B cell (primary cell): ENCODE measurements at regions not wholly inside any gene's neighbourhood (a gene's known extent, or its start where the extent isn't known, plus 50 kb on each side); places are given as distances from the start of the nearest gene placed in this dataset.

Experiments used
- ATAC-seq: fragments of 200-7000 bp; cut with Tn5 transposase; one replicate; pipeline ENCODE4 v1.10.0; 2021; ENCODE audit warnings: low read depth, mild to moderate bottlenecking, moderate number of reproducible peaks, moderate library complexity
- CTCF ChIA-PET: fragments of 350-600 bp; sonication (Branson Sonifier 250); formaldehyde crosslinking; loops from one replicate; lab custom pipeline; 2021; ENCODE audit warnings: antibody characterized with exemption, inconsistent platforms; lab: Charles Lee
- POLR2A ChIA-PET: fragments of 350-600 bp; sonication (Branson Sonifier 250); formaldehyde crosslinking; loops from one replicate; lab custom pipeline; 2021; ENCODE audit warnings: antibody characterized with exemption; lab: Charles Lee
- DNase-seq: peaks from one replicate; pipeline ENCODE4 v3.0.0; 2013
- H2AFZ ChIP-seq: 2 replicates; pipeline ENCODE4 v1.6.1; 2012; ENCODE audit warnings: mild to moderate bottlenecking, low read depth, low read length; ENCODE audit not compliant: insufficient read depth, poor library complexity, severe bottlenecking
- H3K27ac ChIP-seq, 2 donors: 1 replicate in 1 of 2; 2 replicates in 1 of 2; pipeline ENCODE4 v1.5.1; 2012 to 2013; ENCODE audit warnings: low read length in 2 of 2, mild to moderate bottlenecking in 2 of 2, moderate library complexity in 1 of 2
- H3K27me3 ChIP-seq, 4 experiments: fragments of 200-600 bp in 1 of 4; sonication (generic) in 1 of 4; replicated peaks in 1 of 4; 1 replicate in 2 of 4; 2 replicates in 2 of 4; pipeline versions ENCODE4 v1.6.1 to v1.7.0; 2013 to 2016; ENCODE audit warnings: low read length in 3 of 4, mild to moderate bottlenecking in 2 of 4, mixed read lengths in 1 of 4, moderate library complexity in 1 of 4; ENCODE audit not compliant: insufficient read depth in 4 of 4, control insufficient read depth in 3 of 4; ENCODE audit errors: control extremely low read depth in 1 of 4
- H3K36me3 ChIP-seq, 2 experiments: replicated peaks in 1 of 2; 1 replicate in 1 of 2; 2 replicates in 1 of 2; pipeline versions ENCODE4 v1.6.1 to v1.7.1; 2013; ENCODE audit warnings: low read length in 1 of 2; ENCODE audit not compliant: insufficient read depth in 2 of 2, control insufficient read depth in 1 of 2; ENCODE audit errors: control extremely low read depth in 1 of 2, extremely low read depth in 1 of 2
- H3K4me1 ChIP-seq, 2 donors: fragments of 200-600 bp in 1 of 2; sonication (generic) in 1 of 2; 1 replicate in 1 of 2; 2 replicates in 1 of 2; pipeline versions ENCODE4 v1.5.1 to v1.6.1; 2013 to 2017; ENCODE audit warnings: low read length in 2 of 2; ENCODE audit not compliant: control insufficient read depth in 2 of 2, insufficient read depth in 2 of 2
- H3K4me2 ChIP-seq: replicated peaks from 2 replicates; pipeline ENCODE3; 2012; ENCODE audit warnings: mild to moderate bottlenecking, low read depth, low read length; ENCODE audit not compliant: poor library complexity, severe bottlenecking
- H3K4me3 ChIP-seq, 5 experiments: fragments of 200-600 bp in 1 of 5; sonication (generic) in 1 of 5; 1 replicate in 3 of 5; 2 replicates in 2 of 5; pipeline versions ENCODE4 v1.5.1 to v1.7.0; 2011 to 2016; ENCODE audit warnings: low read length in 4 of 5, mild to moderate bottlenecking in 4 of 5, low read depth in 2 of 5, control low read depth in 1 of 5, moderate library complexity in 1 of 5; ENCODE audit not compliant: insufficient read depth in 1 of 5; ENCODE audit errors: control extremely low read depth in 1 of 5, extremely low read depth in 1 of 5
- H3K79me2 ChIP-seq: fragments of 200-600 bp; sonication (generic); one replicate; pipeline ENCODE4 v1.6.0; 2016; ENCODE audit warnings: low read length; ENCODE audit not compliant: control insufficient read depth, insufficient read depth
- H3K9ac ChIP-seq: fragments of 200-600 bp; sonication (generic); 2 replicates; pipeline ENCODE4 v1.6.1; 2017; ENCODE audit warnings: mild to moderate bottlenecking, low read length, moderate library complexity
- H3K9me3 ChIP-seq, 3 donors: one replicate each; pipeline versions ENCODE4 v1.6.1 to v1.7.1; 2013; ENCODE audit warnings: low read length in 2 of 3; ENCODE audit not compliant: control insufficient read depth in 2 of 3, insufficient read depth in 1 of 3; ENCODE audit errors: control extremely low read depth in 1 of 3
- H4K20me1 ChIP-seq: 2 replicates; pipeline ENCODE4 v1.6.0; 2012; ENCODE audit warnings: mild to moderate bottlenecking, low read length; ENCODE audit not compliant: insufficient read depth, control insufficient read depth, poor library complexity, severe bottlenecking
- H3K27ac Mint-ChIP-seq: one replicate; pipeline ENCODE4 v1.8.0; 2021; ENCODE audit warnings: mixed read lengths
- H3K27me3 Mint-ChIP-seq: one replicate; pipeline ENCODE4 v1.8.0; 2021; ENCODE audit warnings: mixed read lengths
- H3K4me1 Mint-ChIP-seq: one replicate; pipeline ENCODE4 v1.8.0; 2021; ENCODE audit warnings: mixed read lengths
- H3K4me3 Mint-ChIP-seq: one replicate; pipeline ENCODE4 v1.8.0; 2021; ENCODE audit warnings: mixed read lengths
- H3K9me3 Mint-ChIP-seq: one replicate; pipeline ENCODE4 v1.8.0; 2022; ENCODE audit warnings: mixed read lengths; ENCODE audit not compliant: insufficient read depth
- CTCF ChIP-seq: fragments of 200-600 bp; IDR thresholded peaks from one replicate; pipeline ENCODE4 v1.8.0; 2022; ENCODE audit warnings: antibody characterized with exemption, mild to moderate bottlenecking
- EZH2 ChIP-seq: IDR thresholded peaks from 2 replicates; pipeline ENCODE4 v1.6.1; 2012; ENCODE audit warnings: borderline replicate concordance, low read depth, mild to moderate bottlenecking, moderate library complexity, low read length; ENCODE audit not compliant: insufficient read depth, poor library complexity, severe bottlenecking
- WGBS: methylation state at CpG from one replicate; pipeline ENCODE4 v1.1.5; 2013; ENCODE audit warnings: missing lambda C conversion rate; ENCODE audit not compliant: insufficient coverage; 5-methylcytosine and 5-hydroxymethylcytosine counted together
- intact Hi-C: fragments of 100-400 bp; cut with micrococcal nuclease; formaldehyde crosslinking; loops from one replicate; pipeline ENCODE4 v1.10.0; 2022

DNA sequence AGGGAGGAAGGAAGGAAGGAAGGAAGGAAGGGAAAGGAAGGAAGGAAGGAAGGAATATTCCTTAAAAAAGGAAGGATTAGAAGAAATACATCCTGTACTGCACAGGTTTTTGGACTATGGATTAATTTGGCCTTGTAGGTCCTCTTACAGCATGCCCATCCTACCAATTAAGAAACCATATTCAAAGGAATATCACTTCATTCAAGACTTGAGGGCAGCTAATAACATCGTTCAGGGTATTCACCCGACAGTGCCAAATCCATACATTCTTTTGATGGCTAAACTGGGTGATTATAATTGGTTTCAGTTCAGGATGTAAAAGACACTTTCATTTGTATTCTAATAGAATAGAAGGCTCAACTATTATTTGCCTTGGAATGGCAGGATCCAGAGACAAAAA, 410.3 kb downstream of the PLOD2 start:
- ATAC-seq: no peak
- H3K9me3 Mint-ChIP-seq: no peaks in the 10 kb centered on the region
- no peak overlapping the region for H3K4me2 ChIP-seq
- no peaks in the 10 kb centered on the region for H4K20me1 ChIP-seq
- H3K27ac Mint-ChIP-seq: no peak overlapping the region
- H3K4me1 Mint-ChIP-seq: no peaks in the 10 kb centered on the region
- intact Hi-C loops: no loop called here
- no peaks in the 10 kb centered on the region for H3K4me1 ChIP-seq
- ChIA-PET POLR2A (no interaction called here), CTCF (no interaction called here)
- DNase-seq: no peak
- H3K27me3 ChIP-seq: no peaks in the 10 kb centered on the region
- no peak overlapping the region for H3K9ac ChIP-seq
- H3K9me3 ChIP-seq: no peaks in the 10 kb centered on the region
- no peak overlapping the region for H2AFZ ChIP-seq
- H3K79me2 ChIP-seq: no peaks in the 10 kb centered on the region
- H3K27ac ChIP-seq: no peak overlapping the region
- TF ChIP-seq CTCF: no peak
- no peak overlapping the region for H3K4me3 ChIP-seq
- no peak overlapping the region for H3K4me3 Mint-ChIP-seq
- H3K36me3 ChIP-seq: no peaks in the 10 kb centered on the region
- no CpG with 5 or more reads among the region's 2 CpGs for WGBS
- H3K27me3 Mint-ChIP-seq: no peaks in the 10 kb centered on the region

DNA sequence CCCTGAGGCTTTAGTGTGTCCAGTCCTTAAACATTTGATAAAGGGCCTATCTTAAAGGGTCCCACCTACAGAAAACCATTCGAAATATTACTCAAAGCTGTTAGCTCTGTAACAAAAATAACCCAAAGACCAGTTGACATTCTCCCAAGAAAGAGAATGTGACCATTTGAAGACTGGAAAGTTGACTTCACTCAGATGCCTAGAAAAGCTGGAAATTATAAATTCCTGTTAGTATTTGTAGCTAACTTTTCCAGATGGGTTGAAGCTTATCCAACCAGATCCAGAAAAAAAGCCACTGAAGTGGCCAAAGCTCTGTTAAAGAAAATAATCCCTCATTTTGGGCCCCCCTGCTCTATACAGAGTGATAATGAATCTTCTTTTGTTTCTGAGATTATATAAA, 408.4 kb downstream of the PLOD2 start:
- no peaks in the 10 kb centered on the region for H3K9me3 Mint-ChIP-seq
- H3K4me3 Mint-ChIP-seq: no peak overlapping the region
- no peaks in the 10 kb centered on the region for H3K27me3 Mint-ChIP-seq
- no peaks in the 10 kb centered on the region for H3K36me3 ChIP-seq
- H3K4me1 ChIP-seq: no peaks in the 10 kb centered on the region
- no peak overlapping the region for H2AFZ ChIP-seq
- no peak for TF ChIP-seq CTCF
- TF ChIP-seq EZH2: no peak
- intact Hi-C loops: no loop called here
- no peak overlapping the region for H3K27ac Mint-ChIP-seq
- H3K9me3 ChIP-seq: no peaks in the 10 kb centered on the region
- CTCF ChIA-PET: no interaction called here
- DNase-seq: no peak
- POLR2A ChIA-PET: no interaction called here
- H3K79me2 ChIP-seq: no peaks in the 10 kb centered on the region
- no peaks in the 10 kb centered on the region for H4K20me1 ChIP-seq
- H3K4me3 ChIP-seq: no peak overlapping the region
- no peak for ATAC-seq
- H3K27ac ChIP-seq: no peak overlapping the region
- H3K4me2 ChIP-seq: no peak overlapping the region
- WGBS: no CpG with 5 or more reads among the region's 1 CpG
- no peaks in the 10 kb centered on the region for H3K27me3 ChIP-seq
- H3K4me1 Mint-ChIP-seq: no peaks in the 10 kb centered on the region
- no peak overlapping the region for H3K9ac ChIP-seq
